ENCODE measurements at regions not wholly inside any gene's neighbourhood (a gene's known extent, or its start where the extent isn't known, plus 50 kb on each side); places are given as distances from the start of the nearest gene placed in this dataset.

DNA sequence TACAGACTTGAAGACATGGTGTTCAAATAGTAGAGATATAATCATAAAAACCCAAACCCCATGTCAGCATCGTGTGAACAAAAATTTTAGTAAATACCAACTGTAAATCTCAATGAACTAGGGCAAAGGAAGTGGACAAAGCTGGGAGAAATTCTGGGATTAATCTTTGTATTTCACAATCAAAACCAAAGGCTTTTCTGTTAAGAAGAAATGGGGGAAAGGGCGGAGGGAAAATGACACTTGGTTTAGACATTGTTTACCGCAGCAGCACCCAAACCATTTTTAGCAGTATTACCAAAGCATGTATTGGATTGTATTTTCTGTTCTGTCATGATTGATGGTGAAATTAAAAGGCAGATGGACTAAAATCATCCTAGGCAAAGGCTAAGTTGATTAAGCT, 134.2 kb upstream of the PRSS3 start:
- BruUV-seq (replicated peaks) = no TSS peak
- no peaks in the 10 kb centered on the region for H3K4me1 ChIP-seq (ENCODE audit: control insufficient read depth, extremely low read depth, insufficient read depth, low read length)
- H3K27ac ChIP-seq (ENCODE audit: insufficient read depth, low read depth, low read length) = no peak overlapping the region
- FAIRE-seq = no peak
- no peaks in the 10 kb centered on the region for H3K9me3 ChIP-seq (replicated peaks; ENCODE audit: control insufficient read depth, insufficient read depth, low read length)
- TF ChIP-seq POLR2AphosphoS5 (IDR thresholded peaks at IDR 0.05; ENCODE audit: insufficient read depth, low read depth, low read length) (no peak), EZH2 (IDR thresholded peaks at IDR 0.05; ENCODE audit: borderline replicate concordance, low read depth, low read length, severe bottlenecking) (no peak), MYC (IDR thresholded peaks at IDR 0.05; ENCODE audit: low read depth, low read length) (no peak), GATA2 (IDR thresholded peaks at IDR 0.05; ENCODE audit: insufficient read depth, insufficient read length, low read depth, low read length) (no peak), FOS (IDR thresholded peaks at IDR 0.05; ENCODE audit: borderline replicate concordance, insufficient read depth, low read length) (no peak), POLR2A (IDR thresholded peaks at IDR 0.05; ENCODE audit: low read depth, low read length) (no peak), JUN (IDR thresholded peaks at IDR 0.05; ENCODE audit: borderline replicate concordance, insufficient read depth, insufficient read length, low read depth) (no peak)
- TF ChIP-seq, protein P1, sequence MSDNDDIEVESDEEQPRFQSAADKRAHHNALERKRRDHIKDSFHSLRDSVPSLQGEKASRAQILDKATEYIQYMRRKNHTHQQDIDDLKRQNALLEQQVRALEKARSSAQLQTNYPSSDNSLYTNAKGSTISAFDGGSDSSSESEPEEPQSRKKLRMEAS (IDR thresholded peaks at IDR 0.05; ENCODE audit: insufficient read depth, insufficient read length) = no peak
- TF ChIP-seq, protein P2, sequence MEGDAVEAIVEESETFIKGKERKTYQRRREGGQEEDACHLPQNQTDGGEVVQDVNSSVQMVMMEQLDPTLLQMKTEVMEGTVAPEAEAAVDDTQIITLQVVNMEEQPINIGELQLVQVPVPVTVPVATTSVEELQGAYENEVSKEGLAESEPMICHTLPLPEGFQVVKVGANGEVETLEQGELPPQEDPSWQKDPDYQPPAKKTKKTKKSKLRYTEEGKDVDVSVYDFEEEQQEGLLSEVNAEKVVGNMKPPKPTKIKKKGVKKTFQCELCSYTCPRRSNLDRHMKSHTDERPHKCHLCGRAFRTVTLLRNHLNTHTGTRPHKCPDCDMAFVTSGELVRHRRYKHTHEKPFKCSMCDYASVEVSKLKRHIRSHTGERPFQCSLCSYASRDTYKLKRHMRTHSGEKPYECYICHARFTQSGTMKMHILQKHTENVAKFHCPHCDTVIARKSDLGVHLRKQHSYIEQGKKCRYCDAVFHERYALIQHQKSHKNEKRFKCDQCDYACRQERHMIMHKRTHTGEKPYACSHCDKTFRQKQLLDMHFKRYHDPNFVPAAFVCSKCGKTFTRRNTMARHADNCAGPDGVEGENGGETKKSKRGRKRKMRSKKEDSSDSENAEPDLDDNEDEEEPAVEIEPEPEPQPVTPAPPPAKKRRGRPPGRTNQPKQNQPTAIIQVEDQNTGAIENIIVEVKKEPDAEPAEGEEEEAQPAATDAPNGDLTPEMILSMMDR (IDR thresholded peaks at IDR 0.05; ENCODE audit: extremely low read depth in 1 of 2, insufficient read depth in 1 of 2, low read depth in 1 of 2, low read length in 2 of 2) = no peak
- dilution Hi-C loops (cut with MboI; ENCODE audit: extremely low pct_ligation_motif_present, low sequenced_read_pairs) = no loop called here
- H3K9ac ChIP-seq (replicated peaks; ENCODE audit: extremely low read depth, insufficient read depth, low read length) = no peak overlapping the region
- no peak overlapping the region for H3K4me3 ChIP-seq (replicated peaks in 1 of 3; ENCODE audit: insufficient read depth in 1 of 3, low read depth in 1 of 3, low read length in 3 of 3)
- H4K20me1 ChIP-seq (replicated peaks; ENCODE audit: control insufficient read depth, extremely low read depth, insufficient read depth, low read length) = no peaks in the 10 kb centered on the region
- CTCF ChIA-PET = interaction anchor here (3.3 kb wide), 1 partner anchor 32 kb away, joined by 7 read pairs; no protein-coding TSS in a partner anchor
- POLR2A ChIA-PET = no interaction called here
- intact Hi-C loops (cut with micrococcal nuclease) = no loop called here
- no peaks in the 10 kb centered on the region for H3K36me3 ChIP-seq (ENCODE audit: control insufficient read depth in 2 of 2, extremely low read depth in 1 of 2, insufficient read depth in 2 of 2, low read length in 2 of 2)
- no peaks in the 10 kb centered on the region for H3K79me2 ChIP-seq (ENCODE audit: control insufficient read depth, insufficient read depth, low read length)
- H3K9me1 ChIP-seq (replicated peaks; ENCODE audit: control insufficient read depth, extremely low read depth, insufficient read depth, low read length) = no peaks in the 10 kb centered on the region
- peaks cover 15 to 19% of the 10 kb centered on the region in 2 experiments for H3K27me3 ChIP-seq (ENCODE audit: control insufficient read depth in 2 of 2, insufficient read depth in 2 of 2, low read length in 2 of 2)
- no peak overlapping the region for H2AFZ ChIP-seq (ENCODE audit: low read depth, low read length)
- H3K4me2 ChIP-seq (ENCODE audit: insufficient read depth, low read length) = no peak overlapping the region
- DNase-seq (ENCODE audit: low read depth, low spot score) = no peak

Data from endothelial cell of umbilical vein (primary cell).